NB4 (cell line): ENCODE measurements at regions not wholly inside any gene's neighbourhood (a gene's known extent, or its start where the extent isn't known, plus 50 kb on each side); places are given as distances from the start of the nearest gene placed in this dataset.

Source experiments
- CTCF ChIP-seq: IDR thresholded peaks from one replicate; pipeline ENCODE4 v1.5.1; 2012; ENCODE audit warnings: low read depth, low read length
- MYC ChIP-seq: IDR thresholded peaks from 2 replicates; pipeline ENCODE4 v1.6.1; 2011; ENCODE audit warnings: low read depth, low read length
- POLR2A ChIP-seq: IDR thresholded peaks from 2 replicates; pipeline ENCODE4 v1.6.1; 2011; ENCODE audit warnings: mild to moderate bottlenecking; ENCODE audit not compliant: insufficient read length; ENCODE audit errors: extremely low read depth

- TF ChIP-seq CTCF = no peak
- TF ChIP-seq POLR2A = no peak
- no peak for TF ChIP-seq MYC
These were observed 107.9 kb upstream of the SYNDIG1 start for GRCh38 chr20:24361541-24361940.
